K562 (cell line): ENCODE measurements at regions not wholly inside any gene's neighbourhood (a gene's known extent, or its start where the extent isn't known, plus 50 kb on each side); places are given as distances from the start of the nearest gene placed in this dataset.

Experiments used
- ATF4 ChIP-seq: fragments of 450-650 bp; formaldehyde crosslinking; IDR thresholded peaks from 2 replicates; pipeline ENCODE4 v1.4.0; 2022; ENCODE audit warnings: mild to moderate bottlenecking, moderate library complexity
- BCLAF1 ChIP-seq, 2 experiments: fragments of 450-650 bp in 1 of 2; IDR thresholded peaks; 2 replicates each; pipeline ENCODE4 v1.6.1; 2011 to 2017; ENCODE audit warnings: low read depth in 2 of 2, antibody characterized with exemption in 1 of 2, borderline replicate concordance in 1 of 2, low read length in 1 of 2, mild to moderate bottlenecking in 1 of 2, mixed read lengths in 1 of 2; ENCODE audit not compliant: control insufficient read depth in 1 of 2
- BRD4 ChIP-seq: fragments of 200-600 bp; sonication (generic); IDR thresholded peaks from 2 replicates; pipeline ENCODE4 v1.6.1; 2017; ENCODE audit warnings: inconsistent platforms
- CHD4 ChIP-seq: fragments of 200-600 bp; sonication (generic); IDR thresholded peaks from 3 replicates; pipeline ENCODE4 v1.6.1; 2012; ENCODE audit warnings: low read depth, mild to moderate bottlenecking, mixed read lengths, low read length, inconsistent platforms; ENCODE audit not compliant: insufficient read depth, insufficient replicate concordance, poor library complexity, severe bottlenecking
- CREB5 ChIP-seq: fragments of 250-450 bp; sonication (Bioruptor Pico); IDR thresholded peaks from 2 replicates; pipeline ENCODE4 v1.5.0; 2020; ENCODE audit warnings: mild to moderate bottlenecking
- E2F4 ChIP-seq: sonication (generic); formaldehyde crosslinking; IDR thresholded peaks from 2 replicates; pipeline ENCODE4 v1.8.0; 2022; ENCODE audit warnings: mild to moderate bottlenecking, low read depth, missing genetic modification reagents
- HDAC2 ChIP-seq: fragments of 450-650 bp; IDR thresholded peaks from 2 replicates; pipeline ENCODE4 v1.6.1; 2016; ENCODE audit warnings: mild to moderate bottlenecking
- HINFP ChIP-seq: fragments of 450-650 bp; conservative IDR thresholded peaks from 2 replicates; pipeline ENCODE4 v1.6.1; 2016; ENCODE audit warnings: missing genetic modification characterization, low read depth, mild to moderate bottlenecking, control low read depth, missing compliant biosample characterization
- KDM1A ChIP-seq, 2 experiments: fragments of 450-650 bp; IDR thresholded peaks; 2 replicates each; pipeline ENCODE4 v1.6.1; 2016; ENCODE audit warnings: mild to moderate bottlenecking in 2 of 2
- MCM7 ChIP-seq, 2 experiments: fragments of 450-650 bp; IDR thresholded peaks; 2 replicates each; pipeline ENCODE4 v1.6.1; 2016 to 2018
- MIER1 ChIP-seq: fragments of 450-650 bp; IDR thresholded peaks from 2 replicates; pipeline ENCODE4 v1.6.1; 2016; ENCODE audit warnings: antibody characterized with exemption, mild to moderate bottlenecking, low read depth
- NR1H2 ChIP-seq: sonication (generic); formaldehyde crosslinking; IDR thresholded peaks from 2 replicates; pipeline ENCODE4 v1.4.0; 2020; ENCODE audit warnings: mild to moderate bottlenecking, missing genetic modification reagents
- POLR2A ChIP-seq: fragments of 450-650 bp; conservative IDR thresholded peaks from 2 replicates; pipeline ENCODE4 v1.6.1; 2016
- POLR3G ChIP-seq: IDR thresholded peaks from 2 replicates; pipeline ENCODE4 v1.6.1; 2011; ENCODE audit not compliant: insufficient read length, insufficient replicate concordance; ENCODE audit errors: extremely low read depth
- PTTG1 ChIP-seq: fragments of 450-650 bp; IDR thresholded peaks from 2 replicates; pipeline ENCODE4 v1.6.1; 2016; ENCODE audit warnings: low read depth, mild to moderate bottlenecking, missing genetic modification characterization, missing compliant biosample characterization
- RBM25 ChIP-seq: fragments of 200-400 bp; formaldehyde crosslinking; IDR thresholded peaks from 2 replicates; pipeline ENCODE4 v1.6.1; 2018; ENCODE audit warnings: low read length, low read depth, moderate library complexity; ENCODE audit not compliant: severe bottlenecking
- SUPT5H ChIP-seq: fragments of 450-650 bp; IDR thresholded peaks from 2 replicates; pipeline ENCODE4 v1.6.1; 2016
- ZNF316 ChIP-seq: fragments of 450-650 bp; IDR thresholded peaks from 2 replicates; pipeline ENCODE4 v1.6.1; 2016
- ZNF589 ChIP-seq: fragments of 200-800 bp; sonication (Bioruptor generic); IDR thresholded peaks from 2 replicates; pipeline ENCODE4 v1.6.1; 2016; ENCODE audit warnings: low read depth, missing genetic modification characterization, missing compliant biosample characterization
- ZNF77 ChIP-seq: fragments of 250-450 bp; sonication (Bioruptor Pico); IDR thresholded peaks from 2 replicates; pipeline ENCODE4 v1.5.0; 2020
- ZNF778 ChIP-seq: fragments of 450-650 bp; formaldehyde crosslinking; IDR thresholded peaks from 2 replicates; pipeline ENCODE4 v1.4.0; 2020; ENCODE audit warnings: mild to moderate bottlenecking, moderate library complexity

GRCh38 chr20:4070323-4071177, 55.2 kb upstream of the RNF24 start (continued):
- no peak for TF ChIP-seq MIER1
- no peak for TF ChIP-seq SUPT5H
- no peak for TF ChIP-seq BCLAF1 (IDR thresholded peaks at IDR 0.05; ENCODE audit: borderline replicate concordance in 1 of 2, control insufficient read depth in 1 of 2, low read depth in 2 of 2, low read length in 1 of 2)
- no peak for TF ChIP-seq ZNF77 (CRISPR knock-in tag)
- TF ChIP-seq ZNF589 (CRISPR knock-in tag), result no peak
- TF ChIP-seq CREB5, result no peak
- no peak for TF ChIP-seq PTTG1 (tag)
- TF ChIP-seq POLR3G, result no peak
- TF ChIP-seq E2F4 (CRISPR knock-in tag), result no peak
- no peak for TF ChIP-seq HINFP
- no peak for TF ChIP-seq NR1H2 (CRISPR knock-in tag)
- 0 out of 2 replicates have a peak, but pooled peaks have one; percentile 16 for TF ChIP-seq ZNF316
- TF ChIP-seq CHD4, result peak; percentile 43
- no peak for TF ChIP-seq BRD4
- TF ChIP-seq KDM1A (IDR thresholded peaks at IDR 0.05), result peak; percentile 52 to 66; a peak in 3 of 4 replicates
- no peak for TF ChIP-seq ZNF778 (CRISPR knock-in tag)
- no peak for TF ChIP-seq MCM7 (IDR thresholded peaks at IDR 0.05)
- peak; percentile 84 for TF ChIP-seq RBM25
- no peak for TF ChIP-seq POLR2A
- 0 out of 2 replicates have a peak, but pooled peaks have one; percentile 37 for TF ChIP-seq HDAC2
- no peak for TF ChIP-seq ATF4 (CRISPR knock-in tag)
